SK-N-SH (cell line): ENCODE measurements at regions not wholly inside any gene's neighbourhood (a gene's known extent, or its start where the extent isn't known, plus 50 kb on each side); places are given as distances from the start of the nearest gene placed in this dataset.

Experiments used
- CTCF ChIA-PET: fragments of 300-600, 350-600 bp; formaldehyde crosslinking; extraction: SDS; loops from one replicate; lab custom pipeline; 2021; lab: Yijun Ruan, JAX
- POLR2A ChIA-PET: fragments of 350-600 bp; sonication (Branson Sonifier 250); formaldehyde crosslinking; extraction: SDS; loops from one replicate; lab custom pipeline; 2020; ENCODE audit warnings: antibody characterized with exemption, inconsistent platforms; lab: Yijun Ruan, JAX
- DNase-seq: peaks from one replicate; pipeline ENCODE4 v3.0.0; 2012
- H2AFZ ChIP-seq: fragments of 200-600 bp; sonication (generic); 2 replicates; pipeline ENCODE4 v1.8.1; 2016; ENCODE audit warnings: antibody characterized with exemption, mild to moderate bottlenecking, low read depth
- H3F3A ChIP-seq: fragments of 200-600 bp; sonication (generic); replicated peaks from 2 replicates; pipeline ENCODE3; 2016; ENCODE audit warnings: antibody characterized with exemption, mild to moderate bottlenecking; ENCODE audit not compliant: insufficient read depth
- H3K27ac ChIP-seq, 2 experiments: fragments of 200-500 bp in 1 of 2; fragments of 200-600 bp in 1 of 2; sonication (Bioruptor generic) in 1 of 2; sonication (generic), shearing (Covaris generic) in 1 of 2; 2 replicates each; pipeline versions ENCODE4 v1.5.1 to v1.6.1; 2014 to 2016; ENCODE audit warnings: low read depth in 2 of 2, inconsistent platforms in 1 of 2, low read length in 1 of 2, mild to moderate bottlenecking in 1 of 2, mixed read lengths in 1 of 2
- H3K27me3 ChIP-seq: fragments of 200-600 bp; sonication (generic), shearing (Covaris generic); 2 replicates; pipeline ENCODE4 v1.6.1; 2016; ENCODE audit warnings: mixed run types; ENCODE audit not compliant: insufficient read depth
- H3K36me3 ChIP-seq, 2 experiments: fragments of 200-500 bp in 1 of 2; fragments of 200-600 bp in 1 of 2; sonication (Bioruptor generic) in 1 of 2; sonication (generic) in 1 of 2; replicated peaks in 1 of 2; 2 replicates each; pipeline versions ENCODE3 to v1.5.1; 2014 to 2016; ENCODE audit warnings: low read length in 1 of 2, mild to moderate bottlenecking in 1 of 2; ENCODE audit not compliant: insufficient read depth in 2 of 2, control insufficient read depth in 1 of 2
- H3K4me1 ChIP-seq, 2 experiments: fragments of 200-500 bp in 1 of 2; fragments of 200-600 bp in 1 of 2; sonication (Bioruptor generic) in 1 of 2; sonication (generic), shearing (Covaris generic) in 1 of 2; 2 replicates each; pipeline versions ENCODE4 v1.5.1 to v1.6.1; 2014 to 2016; ENCODE audit warnings: low read depth in 1 of 2, low read length in 1 of 2, mixed run types in 1 of 2; ENCODE audit not compliant: insufficient read depth in 2 of 2, control insufficient read depth in 1 of 2
- H3K4me2 ChIP-seq: fragments of 200-600 bp; sonication (generic), shearing (Covaris generic); 2 replicates; pipeline ENCODE4 v1.6.1; 2017; ENCODE audit warnings: mixed run types
- H3K4me3 ChIP-seq, 2 experiments: fragments of 200-500 bp in 1 of 2; fragments of 200-600 bp in 1 of 2; sonication (Bioruptor generic) in 1 of 2; sonication (generic), shearing (Covaris generic) in 1 of 2; 2 replicates each; pipeline versions ENCODE4 v1.5.1 to v1.8.1; 2014 to 2016; ENCODE audit warnings: low read depth in 2 of 2, inconsistent platforms in 1 of 2, low read length in 1 of 2, mild to moderate bottlenecking in 1 of 2, mixed read lengths in 1 of 2, moderate library complexity in 1 of 2
- H3K79me2 ChIP-seq: fragments of 200-600 bp; sonication (generic); 2 replicates; pipeline ENCODE4 v1.8.1; 2017; ENCODE audit warnings: mild to moderate bottlenecking; ENCODE audit not compliant: insufficient read depth
- H3K9ac ChIP-seq: fragments of 200-600 bp; sonication (generic); 2 replicates; pipeline ENCODE4 v1.6.1; 2017; ENCODE audit warnings: mixed run types
- H3K9me2 ChIP-seq: fragments of 200-600 bp; sonication (generic); 2 replicates; pipeline ENCODE4 v1.6.1; 2017; ENCODE audit warnings: mixed run types
- H3K9me3 ChIP-seq: fragments of 200-600 bp; sonication (generic); 2 replicates; pipeline ENCODE4 v1.6.1; 2017; ENCODE audit warnings: mixed run types, mild to moderate bottlenecking, moderate library complexity
- H4K20me1 ChIP-seq: fragments of 200-600 bp; sonication (generic); 2 replicates; pipeline ENCODE4 v1.6.1; 2017; ENCODE audit warnings: mild to moderate bottlenecking, mixed run types; ENCODE audit not compliant: insufficient read depth
- CTCF ChIP-seq: fragments of 200-600 bp; sonication (generic); IDR thresholded peaks from 2 replicates; pipeline ENCODE4 v1.6.1; 2017; ENCODE audit warnings: antibody characterized with exemption, mild to moderate bottlenecking, moderate library complexity
- ELF1 ChIP-seq: IDR thresholded peaks from 2 replicates; pipeline ENCODE4 v1.4.0; 2012
- EZH2phosphoT487 ChIP-seq: fragments of 200-600 bp; sonication (generic); IDR thresholded peaks from 2 replicates; pipeline ENCODE4 v1.6.1; 2017; ENCODE audit warnings: low read depth, mixed run types, mild to moderate bottlenecking, antibody characterized with exemption, moderate library complexity, borderline replicate concordance
- FOSL2 ChIP-seq: IDR thresholded peaks from 2 replicates; pipeline ENCODE4 v1.4.0; 2012; ENCODE audit warnings: low read depth, mild to moderate bottlenecking, moderate library complexity, borderline replicate concordance
- FOXM1 ChIP-seq: IDR thresholded peaks from 2 replicates; pipeline ENCODE4 v1.4.0; 2012; ENCODE audit warnings: low read depth, mild to moderate bottlenecking
- GATA2 ChIP-seq: sonication (generic); formaldehyde crosslinking; IDR thresholded peaks from 2 replicates; pipeline ENCODE4 v1.5.0; 2020; ENCODE audit warnings: mild to moderate bottlenecking, missing genetic modification reagents
- JUND ChIP-seq: IDR thresholded peaks from 2 replicates; pipeline ENCODE4 v1.4.0; 2012
- MEF2A ChIP-seq: IDR thresholded peaks from 2 replicates; pipeline ENCODE4 v1.4.0; 2012; ENCODE audit warnings: low read depth, borderline replicate concordance
- MXI1 ChIP-seq: IDR thresholded peaks from 2 replicates; pipeline ENCODE4 v1.6.1; 2012; ENCODE audit warnings: mild to moderate bottlenecking, low read depth, low read length, improper control_type of control experiment
- NFIC ChIP-seq: IDR thresholded peaks from 2 replicates; pipeline ENCODE4 v1.4.0; 2012; ENCODE audit warnings: borderline replicate concordance
- NRF1 ChIP-seq: IDR thresholded peaks from 2 replicates; pipeline ENCODE4 v1.6.1; 2012; ENCODE audit warnings: low read depth, mild to moderate bottlenecking, low read length
- RAD21 ChIP-seq: IDR thresholded peaks from 2 replicates; pipeline ENCODE4 v1.6.1; 2012; ENCODE audit warnings: mild to moderate bottlenecking, low read length
- RFX5 ChIP-seq: IDR thresholded peaks from 2 replicates; pipeline ENCODE4 v1.6.1; 2012; ENCODE audit warnings: mild to moderate bottlenecking, improper control_type of control experiment, low read length
- SMC3 ChIP-seq: IDR thresholded peaks from 2 replicates; pipeline ENCODE4 v1.6.1; 2012; ENCODE audit warnings: low read depth, low read length, improper control_type of control experiment
- TCF12 ChIP-seq: IDR thresholded peaks from 2 replicates; pipeline ENCODE4 v1.4.0; 2012
- TEAD4 ChIP-seq: IDR thresholded peaks from 2 replicates; pipeline ENCODE4 v1.4.0; 2012; ENCODE audit warnings: mild to moderate bottlenecking, borderline replicate concordance; ENCODE audit not compliant: insufficient read depth
- WGBS: methylation state at CpG from one replicate; pipeline ENCODE4 v1.1.6; 2017; ENCODE audit warnings: low lambda C conversion rate; 5-methylcytosine and 5-hydroxymethylcytosine counted together

DNA sequence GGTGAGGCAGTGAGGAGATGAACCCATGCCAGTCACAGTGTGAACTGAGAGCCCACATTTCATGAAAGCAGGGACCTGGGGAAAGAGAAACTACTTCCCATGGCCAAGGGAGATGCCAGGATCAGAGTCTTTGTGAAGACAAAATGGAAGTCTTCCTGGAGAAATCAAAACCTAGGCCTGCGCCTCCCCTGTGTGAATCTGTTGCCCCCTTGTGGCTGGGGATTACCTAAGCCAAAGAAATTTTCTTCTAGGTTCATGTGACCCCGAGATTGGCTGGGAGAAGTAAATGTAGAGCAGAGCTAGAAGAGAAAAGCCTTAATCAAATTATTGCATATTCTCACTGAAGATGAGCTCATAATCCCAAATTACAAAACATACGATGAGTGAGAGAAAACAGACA, 1075.3 kb downstream of the TBC1D22A start:
- ChIA-PET POLR2A (no interaction called here), CTCF (no interaction called here)
- H3K4me1 ChIP-seq, result no peaks in the 10 kb centered on the region
- no peaks in the 10 kb centered on the region for H3K36me3 ChIP-seq
- no peaks in the 10 kb centered on the region for H3F3A ChIP-seq
- no peaks in the 10 kb centered on the region for H3K9me3 ChIP-seq
- H2AFZ ChIP-seq, result no peak overlapping the region
- TF ChIP-seq MEF2A (no peak), FOXM1 (no peak), SMC3 (peak; percentile 22; the same call in 1 of the 2 replicates), CTCF (peak; percentile 42), NRF1 (no peak), RAD21 (peak; percentile 42), ELF1 (no peak)
- H3K79me2 ChIP-seq, result no peaks in the 10 kb centered on the region
- no peaks in the 10 kb centered on the region for H3K27me3 ChIP-seq
- H3K27ac ChIP-seq, result no peak overlapping the region
- no peaks in the 10 kb centered on the region for H3K9me2 ChIP-seq
- H4K20me1 ChIP-seq, result no peaks in the 10 kb centered on the region
- no peak overlapping the region for H3K4me3 ChIP-seq
- H3K4me2 ChIP-seq, result no peak overlapping the region
- WGBS, result 25% methylated on average over 3 of the region's 3 CpGs
- peak; percentile 20 for DNase-seq
- no peak overlapping the region for H3K9ac ChIP-seq

DNA sequence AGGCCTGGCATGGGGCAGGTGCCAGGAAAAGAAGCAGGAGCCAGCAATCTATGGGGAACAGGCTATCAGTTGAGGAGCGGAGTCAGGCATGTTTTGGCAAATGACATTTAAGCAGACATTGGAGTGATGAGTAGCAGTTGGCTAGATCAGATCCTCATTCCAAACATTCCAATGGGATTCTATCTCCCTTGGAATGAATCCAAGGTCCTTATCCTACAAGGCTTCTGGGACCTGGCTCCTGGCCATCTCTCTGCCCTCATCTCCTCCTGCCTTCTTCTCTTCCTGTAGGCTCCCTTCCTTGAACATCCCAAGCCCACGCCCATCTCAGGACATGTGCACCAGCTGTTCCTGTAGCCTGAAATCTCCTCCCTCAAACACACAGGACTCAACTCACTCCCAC, 1074.5 kb downstream of the TBC1D22A start:
- H3K4me2 ChIP-seq, result no peak overlapping the region
- no peaks in the 10 kb centered on the region for H4K20me1 ChIP-seq
- DNase-seq, result no peak
- H3K27ac ChIP-seq, result peak overlapping the region in 1 of 2 experiments; percentile 66; a peak in 1 of 4 replicates
- no peaks in the 10 kb centered on the region for H3F3A ChIP-seq
- WGBS, result 54% methylated on average over 2 of the region's 2 CpGs
- no peaks in the 10 kb centered on the region for H3K27me3 ChIP-seq
- CTCF ChIA-PET, result no interaction called here
- no peak overlapping the region for H3K4me3 ChIP-seq
- no peaks in the 10 kb centered on the region for H3K9me3 ChIP-seq
- H3K79me2 ChIP-seq, result no peaks in the 10 kb centered on the region
- POLR2A ChIA-PET, result no interaction called here
- no peaks in the 10 kb centered on the region for H3K9me2 ChIP-seq
- no peak overlapping the region for H2AFZ ChIP-seq
- no peaks in the 10 kb centered on the region for H3K4me1 ChIP-seq
- no peak overlapping the region for H3K9ac ChIP-seq
- TF ChIP-seq TCF12, result peak; percentile 31; the same call in 1 of the 2 replicates
- TF ChIP-seq GATA2 (CRISPR knock-in tag), result no peak
- no peak for TF ChIP-seq ELF1
- TF ChIP-seq FOSL2, result no peak
- no peak for TF ChIP-seq MXI1
- TF ChIP-seq TEAD4, result 0 out of 2 replicates have a peak, but pooled peaks have one; percentile 15
- TF ChIP-seq JUND, result no peak
- peak; percentile 49 for TF ChIP-seq NFIC
- TF ChIP-seq RAD21, result no peak
- TF ChIP-seq EZH2phosphoT487, result no peak
- TF ChIP-seq RFX5, result no peak
- no peaks in the 10 kb centered on the region for H3K36me3 ChIP-seq
